Fibroblast of lung (primary cell): ENCODE measurements at regions not wholly inside any gene's neighbourhood (a gene's known extent, or its start where the extent isn't known, plus 50 kb on each side); places are given as distances from the start of the nearest gene placed in this dataset.

Source experiments
- EZH2 ChIP-seq: IDR thresholded peaks from 2 replicates; pipeline ENCODE4 v1.5.1; 2012; ENCODE audit warnings: low read length, control low read depth, mild to moderate bottlenecking; ENCODE audit errors: missing control alignments
- TF ChIP-seq, protein P1 (sequence below), 2 donors: IDR thresholded peaks in 1 of 2; conservative IDR thresholded peaks in 1 of 2; 1 replicate in 1 of 2; 2 replicates in 1 of 2; pipeline ENCODE4 v1.5.1; 2011 to 2012; ENCODE audit warnings: low read length in 2 of 2, control low read depth in 1 of 2, inconsistent platforms in 1 of 2, low read depth in 1 of 2, mild to moderate bottlenecking in 1 of 2

DNA sequence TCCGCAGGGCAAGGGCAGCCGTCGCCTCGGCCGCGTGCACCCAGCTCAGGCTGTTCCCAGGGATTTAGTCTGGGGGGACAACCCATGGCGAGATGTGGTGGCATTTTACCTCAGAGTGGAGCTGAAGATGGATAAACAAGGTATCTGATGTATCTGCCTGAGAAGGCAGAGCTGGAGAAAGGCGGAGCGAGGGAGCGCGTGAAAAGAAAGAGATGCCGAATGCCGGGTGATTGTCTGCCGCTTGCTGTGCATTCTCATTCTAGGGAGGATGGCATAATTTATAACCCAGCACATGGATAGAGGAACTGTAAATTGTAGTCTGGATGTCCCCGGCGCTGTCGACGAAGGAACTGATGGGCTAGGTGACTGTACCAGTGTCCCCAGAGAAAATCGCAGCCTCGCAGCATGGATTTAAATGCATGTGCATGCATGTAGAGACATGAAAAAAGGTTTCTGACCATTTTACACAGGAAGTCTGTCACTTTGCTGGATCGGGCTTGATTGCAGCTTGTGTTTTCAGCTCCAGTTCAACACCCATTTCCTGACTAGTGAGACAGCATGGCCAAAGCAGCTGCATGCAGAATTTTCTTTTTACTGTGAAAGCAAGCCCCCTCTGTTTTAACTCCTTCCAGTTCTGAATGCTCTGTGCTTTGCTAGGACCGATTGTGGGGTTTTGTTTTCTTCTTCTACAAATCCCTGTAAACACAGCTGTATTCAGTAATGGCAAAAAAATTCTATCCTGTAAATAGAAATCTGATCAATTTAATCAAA, 149.7 kb downstream of the PRL start:
- TF ChIP-seq, protein P1, sequence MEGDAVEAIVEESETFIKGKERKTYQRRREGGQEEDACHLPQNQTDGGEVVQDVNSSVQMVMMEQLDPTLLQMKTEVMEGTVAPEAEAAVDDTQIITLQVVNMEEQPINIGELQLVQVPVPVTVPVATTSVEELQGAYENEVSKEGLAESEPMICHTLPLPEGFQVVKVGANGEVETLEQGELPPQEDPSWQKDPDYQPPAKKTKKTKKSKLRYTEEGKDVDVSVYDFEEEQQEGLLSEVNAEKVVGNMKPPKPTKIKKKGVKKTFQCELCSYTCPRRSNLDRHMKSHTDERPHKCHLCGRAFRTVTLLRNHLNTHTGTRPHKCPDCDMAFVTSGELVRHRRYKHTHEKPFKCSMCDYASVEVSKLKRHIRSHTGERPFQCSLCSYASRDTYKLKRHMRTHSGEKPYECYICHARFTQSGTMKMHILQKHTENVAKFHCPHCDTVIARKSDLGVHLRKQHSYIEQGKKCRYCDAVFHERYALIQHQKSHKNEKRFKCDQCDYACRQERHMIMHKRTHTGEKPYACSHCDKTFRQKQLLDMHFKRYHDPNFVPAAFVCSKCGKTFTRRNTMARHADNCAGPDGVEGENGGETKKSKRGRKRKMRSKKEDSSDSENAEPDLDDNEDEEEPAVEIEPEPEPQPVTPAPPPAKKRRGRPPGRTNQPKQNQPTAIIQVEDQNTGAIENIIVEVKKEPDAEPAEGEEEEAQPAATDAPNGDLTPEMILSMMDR (conservative IDR thresholded peaks at IDR 0.05 in 1 of 2, IDR thresholded peaks at IDR 0.05 in 1 of 2; ENCODE audit: low read depth in 1 of 2, low read length in 2 of 2): no peak
- no peak for TF ChIP-seq EZH2
